OCI-LY7 (cell line): ENCODE measurements at regions not wholly inside any gene's neighbourhood (a gene's known extent, or its start where the extent isn't known, plus 50 kb on each side); places are given as distances from the start of the nearest gene placed in this dataset.

ENCODE experiments used
- BruUV-seq: library from RNA; stranded (reverse); fragments of 400-500 nt; replicated peaks from 2 replicates; lab custom pipeline; 2021; lab: Mats Ljungman, UMichigan
- CTCF ChIA-PET: fragments of 300-600 bp; sonication (Branson Sonifier 250); formaldehyde crosslinking; loops from one replicate; lab custom pipeline; 2022; ENCODE audit warnings: antibody characterized with exemption; ENCODE audit not compliant: unreplicated experiment; lab: Charles Lee
- POLR2A ChIA-PET: fragments of 300-600 bp; sonication (Branson Sonifier 250); formaldehyde crosslinking; loops from one replicate; lab custom pipeline; 2022; ENCODE audit warnings: antibody characterized with exemption; lab: Charles Lee
- DNase-seq: peaks from one replicate; pipeline ENCODE4 v3.0.0-alpha.2; 2015; ENCODE audit warnings: low spot score
- H2AFZ ChIP-seq: fragments of 200-600 bp; sonication (generic), shearing (Covaris generic); 2 replicates; pipeline ENCODE4 v1.6.1; 2014; ENCODE audit warnings: mild to moderate bottlenecking, antibody characterized with exemption, low read length, moderate library complexity
- H3K27ac ChIP-seq: fragments of 200-600 bp; sonication (generic); 2 replicates; pipeline ENCODE4 v1.5.1; 2014; ENCODE audit warnings: mixed run types, low read depth, mild to moderate bottlenecking, moderate library complexity, low read length, inconsistent platforms; ENCODE audit not compliant: poor library complexity, severe bottlenecking
- H3K36me3 ChIP-seq: fragments of 200-600 bp; sonication (generic); 2 replicates; pipeline ENCODE4 v1.6.1; 2014; ENCODE audit warnings: mild to moderate bottlenecking, antibody characterized with exemption, low read length, moderate library complexity, mixed read lengths; ENCODE audit not compliant: insufficient read depth
- H3K4me1 ChIP-seq: fragments of 200-600 bp; sonication (generic); 2 replicates; pipeline ENCODE4 v1.5.1; 2014; ENCODE audit warnings: mild to moderate bottlenecking, low read length; ENCODE audit not compliant: insufficient read depth, poor library complexity, severe bottlenecking
- H3K4me2 ChIP-seq: fragments of 200-600 bp; sonication (generic); 2 replicates; pipeline ENCODE4 v1.6.1; 2014; ENCODE audit warnings: mild to moderate bottlenecking, low read length
- H3K4me3 ChIP-seq: fragments of 200-600 bp; sonication (generic); 2 replicates; pipeline ENCODE4 v1.5.1; 2014; ENCODE audit warnings: mild to moderate bottlenecking, low read depth, low read length; ENCODE audit not compliant: poor library complexity, severe bottlenecking
- H3K79me2 ChIP-seq: fragments of 200-600 bp; sonication (generic); 2 replicates; pipeline ENCODE4 v1.6.1; 2016; ENCODE audit warnings: low read depth, mild to moderate bottlenecking, low read length, moderate library complexity, mixed read lengths; ENCODE audit not compliant: insufficient read depth
- H3K9me2 ChIP-seq: fragments of 200-600 bp; sonication (generic); 2 replicates; pipeline ENCODE4 v1.6.1; 2016; ENCODE audit warnings: mild to moderate bottlenecking, low read length, mixed read lengths; ENCODE audit not compliant: insufficient read depth
- H3K9me3 ChIP-seq: fragments of 200-600 bp; sonication (generic); 2 replicates; pipeline ENCODE4 v1.6.1; 2014; ENCODE audit warnings: mild to moderate bottlenecking, mixed run types, low read length, mixed read lengths
- H4K20me1 ChIP-seq: fragments of 200-600 bp; sonication (generic); 2 replicates; pipeline ENCODE4 v1.6.1; 2014; ENCODE audit warnings: mild to moderate bottlenecking, antibody characterized with exemption, low read length, moderate library complexity, mixed read lengths; ENCODE audit not compliant: insufficient read depth
- CTCF ChIP-seq: fragments of 200-600 bp; sonication (generic); conservative IDR thresholded peaks from 2 replicates; pipeline ENCODE4 v1.5.1; 2014; ENCODE audit warnings: mild to moderate bottlenecking, antibody characterized with exemption, low read length, moderate library complexity, mixed read lengths
- EZH2phosphoT487 ChIP-seq: fragments of 200-600 bp; sonication (generic); IDR thresholded peaks from 2 replicates; pipeline ENCODE4 v1.6.1; 2018; ENCODE audit warnings: low read depth, borderline replicate concordance, mild to moderate bottlenecking, mixed run types, antibody characterized with exemption, low read length, moderate library complexity, mixed read lengths
- intact Hi-C: fragments of 100-400 bp; cut with micrococcal nuclease; formaldehyde crosslinking; loops from one replicate; pipeline ENCODE4 v1.10.0; 2022; ENCODE audit not compliant: unreplicated experiment

GRCh38 chr11:92879086-92879485 lies 90.4 kb upstream of the MTNR1B start:
- Histone ChIP-seq H3K27ac (no peak overlapping the region), H2AFZ (no peak overlapping the region), H3K9me3 (no peaks in the 10 kb centered on the region), H3K4me2 (no peak overlapping the region), H4K20me1 (no peaks in the 10 kb centered on the region), H3K79me2 (no peaks in the 10 kb centered on the region), H3K36me3 (no peaks in the 10 kb centered on the region), H3K9me2 (no peaks in the 10 kb centered on the region), H3K4me3 (no peak overlapping the region), H3K4me1 (no peaks in the 10 kb centered on the region)
- intact Hi-C loops, result no loop called here
- no TSS peak for BruUV-seq
- ChIA-PET CTCF (no interaction called here), POLR2A (no interaction called here)
- TF ChIP-seq CTCF (no peak), EZH2phosphoT487 (no peak)
- DNase-seq, result no peak

- no peaks in the 10 kb centered on the region for H3K36me3 ChIP-seq
- no peaks in the 10 kb centered on the region for H3K9me2 ChIP-seq
- H3K9me3 ChIP-seq, result no peaks in the 10 kb centered on the region
- no peaks in the 10 kb centered on the region for H4K20me1 ChIP-seq
- H3K4me3 ChIP-seq, result no peak overlapping the region
- intact Hi-C loops, result loop anchor here (10.0 kb wide), 1 partner anchor 56 kb away; no protein-coding TSS in a partner anchor
- no peak overlapping the region for H2AFZ ChIP-seq
- ChIA-PET CTCF (no interaction called here), POLR2A (no interaction called here)
- DNase-seq, result no peak
- H3K79me2 ChIP-seq, result no peaks in the 10 kb centered on the region
- TF ChIP-seq CTCF (no peak), EZH2phosphoT487 (no peak)
- H3K27ac ChIP-seq, result no peak overlapping the region
- no peak overlapping the region for H3K4me2 ChIP-seq
- BruUV-seq, result no TSS peak
- H3K4me1 ChIP-seq, result no peaks in the 10 kb centered on the region
Measured at GRCh38 chr11:92880381-92880780, 89.1 kb upstream of the MTNR1B start.

- no peak overlapping the region for H3K4me2 ChIP-seq
- no peaks in the 10 kb centered on the region for H3K79me2 ChIP-seq
- no peak for DNase-seq
- H3K36me3 ChIP-seq, result no peaks in the 10 kb centered on the region
- H4K20me1 ChIP-seq, result no peaks in the 10 kb centered on the region
- H3K9me2 ChIP-seq, result no peaks in the 10 kb centered on the region
- TF ChIP-seq CTCF (no peak), EZH2phosphoT487 (no peak)
- ChIA-PET CTCF (no interaction called here), POLR2A (no interaction called here)
- H3K9me3 ChIP-seq, result no peaks in the 10 kb centered on the region
- no peak overlapping the region for H3K27ac ChIP-seq
- no TSS peak for BruUV-seq
- intact Hi-C loops, result loop anchor here (10.0 kb wide), 1 partner anchor 57 kb away; no protein-coding TSS in a partner anchor
- no peak overlapping the region for H2AFZ ChIP-seq
- H3K4me1 ChIP-seq, result no peaks in the 10 kb centered on the region
- H3K4me3 ChIP-seq, result no peak overlapping the region
Measured at GRCh38 chr11:92881940-92882450, 87.5 kb upstream of the MTNR1B start.
